ENCODE measurements at regions not wholly inside any gene's neighbourhood (a gene's known extent, or its start where the extent isn't known, plus 50 kb on each side); places are given as distances from the start of the nearest gene placed in this dataset.

- Histone ChIP-seq H3K27me3 (replicated peaks; ENCODE audit: insufficient read depth) (no peaks in the 10 kb centered on the region), H3K36me3 (no peaks in the 10 kb centered on the region), H3K4me3 (no peak overlapping the region), H3K27ac (no peak overlapping the region), H3K9me3 (peaks cover 4% of the 10 kb centered on the region), H3K4me1 (ENCODE audit: control insufficient read depth in 1 of 2, low read depth in 2 of 2) (no peaks in the 10 kb centered on the region)
- DNase-seq (ENCODE audit: low spot score) = no peak
- no peak for ATAC-seq (ENCODE audit: insufficient number of reproducible peaks, low FRiP score, low read depth)
- TF ChIP-seq, protein P1, sequence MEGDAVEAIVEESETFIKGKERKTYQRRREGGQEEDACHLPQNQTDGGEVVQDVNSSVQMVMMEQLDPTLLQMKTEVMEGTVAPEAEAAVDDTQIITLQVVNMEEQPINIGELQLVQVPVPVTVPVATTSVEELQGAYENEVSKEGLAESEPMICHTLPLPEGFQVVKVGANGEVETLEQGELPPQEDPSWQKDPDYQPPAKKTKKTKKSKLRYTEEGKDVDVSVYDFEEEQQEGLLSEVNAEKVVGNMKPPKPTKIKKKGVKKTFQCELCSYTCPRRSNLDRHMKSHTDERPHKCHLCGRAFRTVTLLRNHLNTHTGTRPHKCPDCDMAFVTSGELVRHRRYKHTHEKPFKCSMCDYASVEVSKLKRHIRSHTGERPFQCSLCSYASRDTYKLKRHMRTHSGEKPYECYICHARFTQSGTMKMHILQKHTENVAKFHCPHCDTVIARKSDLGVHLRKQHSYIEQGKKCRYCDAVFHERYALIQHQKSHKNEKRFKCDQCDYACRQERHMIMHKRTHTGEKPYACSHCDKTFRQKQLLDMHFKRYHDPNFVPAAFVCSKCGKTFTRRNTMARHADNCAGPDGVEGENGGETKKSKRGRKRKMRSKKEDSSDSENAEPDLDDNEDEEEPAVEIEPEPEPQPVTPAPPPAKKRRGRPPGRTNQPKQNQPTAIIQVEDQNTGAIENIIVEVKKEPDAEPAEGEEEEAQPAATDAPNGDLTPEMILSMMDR (IDR thresholded peaks at IDR 0.05) = no peak
These were observed 673.0 kb upstream of the AUTS2 start for GRCh38 chr7:68925241-68925640.

- H3K4me1 ChIP-seq (ENCODE audit: control insufficient read depth in 1 of 2, low read depth in 2 of 2) = no peaks in the 10 kb centered on the region
- DNase-seq (ENCODE audit: low spot score) (no peak), ATAC-seq (ENCODE audit: insufficient number of reproducible peaks, low FRiP score, low read depth) (no peak)
- TF ChIP-seq, protein P1 (IDR thresholded peaks at IDR 0.05) = no peak
- H3K36me3 ChIP-seq = no peaks in the 10 kb centered on the region
- H3K4me3 ChIP-seq = no peak overlapping the region
- H3K27me3 ChIP-seq (replicated peaks; ENCODE audit: insufficient read depth) = no peaks in the 10 kb centered on the region
- no peaks in the 10 kb centered on the region for H3K9me3 ChIP-seq
- H3K27ac ChIP-seq = no peak overlapping the region
These were observed 668.5 kb upstream of the AUTS2 start for GRCh38 chr7:68929781-68930261.

DNA sequence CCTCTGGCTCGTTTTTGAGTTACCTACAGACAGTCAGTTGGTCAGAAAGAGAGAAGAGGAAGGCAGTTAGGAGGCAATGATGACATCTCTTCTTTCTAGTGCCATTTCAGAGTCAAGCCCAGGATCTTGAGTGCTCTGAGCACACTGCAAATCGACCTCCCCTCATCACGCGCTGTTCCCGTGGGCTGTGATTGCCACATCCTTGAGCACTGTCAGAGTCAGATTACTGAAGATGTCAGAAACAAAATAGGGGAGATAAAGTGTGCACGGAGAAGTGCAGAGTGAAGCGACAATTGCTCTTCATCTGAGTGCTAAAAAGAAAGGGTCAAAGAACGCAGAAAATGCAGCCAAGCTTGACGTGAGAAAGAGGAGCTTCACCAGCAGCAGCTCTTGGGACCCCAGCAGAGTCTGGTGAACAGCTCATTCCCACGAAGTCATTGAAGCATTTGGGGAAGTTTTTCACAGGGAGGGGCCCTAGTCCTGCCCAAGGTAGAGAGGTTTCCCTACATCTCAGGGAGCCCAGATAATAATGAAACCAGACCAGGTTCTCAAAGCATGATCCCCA, 661.7 kb upstream of the AUTS2 start:
- Histone ChIP-seq H3K9me3 (no peaks in the 10 kb centered on the region), H3K36me3 (no peaks in the 10 kb centered on the region), H3K4me3 (no peak overlapping the region), H3K27ac (no peak overlapping the region), H3K4me1 (ENCODE audit: control insufficient read depth in 1 of 2, low read depth in 2 of 2) (no peaks in the 10 kb centered on the region), H3K27me3 (replicated peaks; ENCODE audit: insufficient read depth) (no peaks in the 10 kb centered on the region)
- DNase-seq (ENCODE audit: low spot score) = no peak
- TF ChIP-seq, protein P1 (IDR thresholded peaks at IDR 0.05) = no peak
- ATAC-seq (ENCODE audit: insufficient number of reproducible peaks, low FRiP score, low read depth) = no peak

DNA sequence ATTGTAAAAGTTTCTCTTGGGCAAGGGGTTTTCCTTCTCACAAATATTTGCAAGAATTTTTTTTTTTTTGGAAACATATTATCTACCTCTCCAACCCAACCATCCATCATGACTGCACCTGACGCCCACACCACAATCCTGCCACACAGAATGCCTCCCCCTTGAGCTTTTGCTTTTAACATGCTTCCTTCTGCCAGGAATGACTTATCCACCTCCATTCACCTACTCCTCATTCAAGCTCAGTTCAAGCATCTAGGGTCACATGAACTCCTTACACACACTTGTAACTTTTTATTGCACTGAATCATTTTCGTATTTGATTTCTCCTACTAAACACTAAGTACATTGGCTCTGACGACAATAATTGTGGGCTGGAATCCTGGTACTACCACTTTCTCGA, 660.1 kb upstream of the AUTS2 start:
- H3K4me3 ChIP-seq = no peak overlapping the region
- H3K27ac ChIP-seq = no peak overlapping the region
- DNase-seq (ENCODE audit: low spot score) (no peak), ATAC-seq (ENCODE audit: insufficient number of reproducible peaks, low FRiP score, low read depth) (no peak)
- H3K36me3 ChIP-seq = no peaks in the 10 kb centered on the region
- H3K4me1 ChIP-seq (ENCODE audit: control insufficient read depth in 1 of 2, low read depth in 2 of 2) = no peaks in the 10 kb centered on the region
- no peaks in the 10 kb centered on the region for H3K27me3 ChIP-seq (replicated peaks; ENCODE audit: insufficient read depth)
- TF ChIP-seq, protein P1 (IDR thresholded peaks at IDR 0.05) = no peak
- no peaks in the 10 kb centered on the region for H3K9me3 ChIP-seq

DNA sequence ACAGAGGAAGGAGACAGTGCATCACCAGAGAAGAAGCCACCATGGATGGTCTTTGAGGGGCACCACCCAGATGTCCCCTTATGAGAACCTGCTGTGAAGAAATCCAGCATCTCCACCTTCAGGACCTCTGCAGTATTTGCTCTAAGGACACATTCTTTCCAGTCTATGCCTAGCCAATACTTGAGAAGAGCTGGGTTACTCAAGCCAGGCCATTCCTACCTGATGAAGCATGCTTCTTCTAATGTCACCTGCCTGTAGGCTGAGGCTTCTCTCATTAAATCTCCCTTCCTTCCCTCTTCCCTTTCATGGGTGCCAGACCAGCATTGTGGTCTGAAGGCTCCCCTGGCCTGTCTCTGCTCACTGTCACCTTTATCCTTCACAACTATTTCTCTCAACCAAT, 654.5 kb upstream of the AUTS2 start:
- no peak for DNase-seq (ENCODE audit: low spot score)
- TF ChIP-seq, protein P1 (IDR thresholded peaks at IDR 0.05) = no peak
- Histone ChIP-seq H3K9me3 (no peaks in the 10 kb centered on the region), H3K36me3 (no peaks in the 10 kb centered on the region), H3K27ac (no peak overlapping the region), H3K4me3 (no peak overlapping the region), H3K27me3 (replicated peaks; ENCODE audit: insufficient read depth) (no peaks in the 10 kb centered on the region), H3K4me1 (ENCODE audit: control insufficient read depth in 1 of 2, low read depth in 2 of 2) (no peaks in the 10 kb centered on the region)
- no peak for ATAC-seq (ENCODE audit: insufficient number of reproducible peaks, low FRiP score, low read depth)
